ENCODE measurements at regions not wholly inside any gene's neighbourhood (a gene's known extent, or its start where the extent isn't known, plus 50 kb on each side); places are given as distances from the start of the nearest gene placed in this dataset.

DNA sequence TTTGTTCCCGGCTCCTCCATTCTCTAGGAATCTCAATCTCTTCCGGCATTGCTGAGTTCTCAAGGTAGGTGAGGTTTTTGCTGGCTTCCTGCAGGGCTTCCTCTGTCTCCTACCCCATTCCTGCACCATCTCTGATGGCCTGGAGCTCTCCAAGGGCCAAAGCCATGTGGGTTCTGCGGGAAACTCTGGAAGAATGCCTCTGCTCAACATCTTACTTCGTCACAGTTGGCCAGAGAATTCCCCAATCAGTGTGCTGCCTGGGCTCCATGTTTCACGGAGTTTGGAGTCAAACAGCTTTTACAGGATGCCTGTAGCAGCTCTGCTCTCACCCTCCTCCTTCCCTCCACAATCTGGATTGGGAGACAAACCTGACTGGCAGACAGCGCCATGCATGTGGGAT is 253.9 kb upstream of the HES1 start (continued):
- no peak for TF ChIP-seq ZNF274 (IDR thresholded peaks at IDR 0.05; ENCODE audit: low read depth, low read length)
- TF ChIP-seq CTCF (IDR thresholded peaks at IDR 0.05 in 2 of 3, conservative IDR thresholded peaks at IDR 0.05 in 1 of 3; ENCODE audit: borderline replicate concordance in 1 of 3, insufficient read depth in 1 of 3, low read depth in 2 of 3, low read length in 2 of 3) = no peak
- no peak for TF ChIP-seq EZH2 (IDR thresholded peaks at IDR 0.05)
- no peak for TF ChIP-seq EZH2phosphoT487 (IDR thresholded peaks at IDR 0.05; ENCODE audit: borderline replicate concordance)
- no peak for TF ChIP-seq ELF1 (IDR thresholded peaks at IDR 0.05; ENCODE audit: borderline replicate concordance, low read depth)
- no peak for TF ChIP-seq POLR2AphosphoS5 (IDR thresholded peaks at IDR 0.05; ENCODE audit: low read depth, low read length)
- TF ChIP-seq SIN3A (IDR thresholded peaks at IDR 0.05; ENCODE audit: low read depth) = no peak

DNA sequence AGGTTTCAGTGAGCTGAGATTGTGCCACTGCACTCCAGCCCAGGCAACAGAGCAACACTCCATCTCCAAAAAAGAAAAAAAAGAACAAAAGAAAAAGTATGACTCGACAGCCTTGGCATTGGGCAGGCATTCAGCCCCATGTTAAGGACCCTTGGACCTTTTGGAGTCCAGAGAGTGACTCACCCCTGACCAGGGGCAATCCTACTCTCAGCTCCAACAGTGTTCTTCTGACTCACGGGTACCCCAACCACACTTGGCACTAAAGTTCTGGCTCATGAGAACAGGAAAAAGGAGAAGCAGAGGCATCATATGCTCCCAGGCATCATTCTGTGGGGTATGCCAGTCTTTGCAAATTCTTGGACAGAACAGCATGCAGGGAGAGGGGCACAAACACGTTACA is 252.4 kb upstream of the HES1 start:
- intact Hi-C loops (cut with micrococcal nuclease) = no loop called here
- peak; percentile 25 for ATAC-seq
- H4K20me1 ChIP-seq (ENCODE audit: insufficient read depth) = no peaks in the 10 kb centered on the region
- no peaks in the 10 kb centered on the region for H3K79me2 ChIP-seq (ENCODE audit: insufficient read depth, low read length)
- ChIA-PET POLR2A (no interaction called here), CTCF (no interaction called here), RAD21 (ENCODE audit: low non-redundant PET in 1 of 2, low total read pairs in 2 of 2, uncharacterized antibody in 2 of 2, unreplicated experiment in 2 of 2) (interaction anchor here in 1 of 2 experiments (1.1 kb wide), 1 partner anchor 432 kb away, joined by 4 read pairs; no protein-coding TSS in a partner anchor)
- H3K4me1 ChIP-seq (ENCODE audit: control insufficient read depth in 1 of 2, insufficient read depth in 2 of 2, low read length in 2 of 2) = peaks cover 33 to 61% of the 10 kb centered on the region in 2 experiments
- H3K36me3 ChIP-seq (ENCODE audit: control insufficient read depth in 1 of 2, insufficient read depth in 2 of 2, low read length in 2 of 2) = no peaks in the 10 kb centered on the region
- H3K9ac ChIP-seq (ENCODE audit: low read length) = no peak overlapping the region
- TF ChIP-seq ZNF274 (IDR thresholded peaks at IDR 0.05; ENCODE audit: low read depth, low read length) = no peak
- TF ChIP-seq EGR1 (IDR thresholded peaks at IDR 0.05; ENCODE audit: low read depth) = no peak
- TF ChIP-seq ZFX (IDR thresholded peaks at IDR 0.05) = no peak
- no peak; the same call in 1 of the 2 replicates for TF ChIP-seq JUND (IDR thresholded peaks at IDR 0.05)
- TF ChIP-seq, protein P1, sequence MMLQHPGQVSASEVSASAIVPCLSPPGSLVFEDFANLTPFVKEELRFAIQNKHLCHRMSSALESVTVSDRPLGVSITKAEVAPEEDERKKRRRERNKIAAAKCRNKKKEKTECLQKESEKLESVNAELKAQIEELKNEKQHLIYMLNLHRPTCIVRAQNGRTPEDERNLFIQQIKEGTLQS (IDR thresholded peaks at IDR 0.05) = no peak
- TF ChIP-seq, protein P2, sequence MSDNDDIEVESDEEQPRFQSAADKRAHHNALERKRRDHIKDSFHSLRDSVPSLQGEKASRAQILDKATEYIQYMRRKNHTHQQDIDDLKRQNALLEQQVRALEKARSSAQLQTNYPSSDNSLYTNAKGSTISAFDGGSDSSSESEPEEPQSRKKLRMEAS (IDR thresholded peaks at IDR 0.05) = no peak
- no peak for TF ChIP-seq EZH2 (IDR thresholded peaks at IDR 0.05)
- TF ChIP-seq CBX3 (IDR thresholded peaks at IDR 0.05; ENCODE audit: low read depth) = no peak
- no peak for TF ChIP-seq YY1 (IDR thresholded peaks at IDR 0.05; ENCODE audit: extremely low read depth, insufficient replicate concordance, low read depth, low read length)
- TF ChIP-seq FOSL1 (IDR thresholded peaks at IDR 0.05; ENCODE audit: low read depth) = no peak
- TF ChIP-seq SRF (IDR thresholded peaks at IDR 0.05; ENCODE audit: low read depth) = no peak
- TF ChIP-seq, protein P3, sequence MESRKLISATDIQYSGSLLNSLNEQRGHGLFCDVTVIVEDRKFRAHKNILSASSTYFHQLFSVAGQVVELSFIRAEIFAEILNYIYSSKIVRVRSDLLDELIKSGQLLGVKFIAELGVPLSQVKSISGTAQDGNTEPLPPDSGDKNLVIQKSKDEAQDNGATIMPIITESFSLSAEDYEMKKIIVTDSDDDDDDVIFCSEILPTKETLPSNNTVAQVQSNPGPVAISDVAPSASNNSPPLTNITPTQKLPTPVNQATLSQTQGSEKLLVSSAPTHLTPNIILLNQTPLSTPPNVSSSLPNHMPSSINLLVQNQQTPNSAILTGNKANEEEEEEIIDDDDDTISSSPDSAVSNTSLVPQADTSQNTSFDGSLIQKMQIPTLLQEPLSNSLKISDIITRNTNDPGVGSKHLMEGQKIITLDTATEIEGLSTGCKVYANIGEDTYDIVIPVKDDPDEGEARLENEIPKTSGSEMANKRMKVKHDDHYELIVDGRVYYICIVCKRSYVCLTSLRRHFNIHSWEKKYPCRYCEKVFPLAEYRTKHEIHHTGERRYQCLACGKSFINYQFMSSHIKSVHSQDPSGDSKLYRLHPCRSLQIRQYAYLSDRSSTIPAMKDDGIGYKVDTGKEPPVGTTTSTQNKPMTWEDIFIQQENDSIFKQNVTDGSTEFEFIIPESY (IDR thresholded peaks at IDR 0.05; ENCODE audit: extremely low read depth, insufficient replicate concordance, low read length) = no peak
- TF ChIP-seq RAD21 (IDR thresholded peaks at IDR 0.05; ENCODE audit: low read depth) = no peak
- H3K4me3 ChIP-seq (replicated peaks in 1 of 2; ENCODE audit: low read depth in 1 of 2, low read length in 2 of 2) = peak overlapping the region in 1 of 2 experiments; percentile 33; a peak in 2 of 4 replicates
- H3K9me3 ChIP-seq (ENCODE audit: control insufficient read depth in 1 of 2, insufficient read depth in 1 of 2, low read depth in 1 of 2, low read length in 2 of 2) = no peaks in the 10 kb centered on the region
- no peaks in the 10 kb centered on the region for H3K9me2 ChIP-seq (ENCODE audit: insufficient read depth)
- no peak overlapping the region for H3K27ac ChIP-seq (ENCODE audit: low read depth, low read length)
- no peak overlapping the region for H2AFZ ChIP-seq (ENCODE audit: low read depth, low read length, poor library complexity, severe bottlenecking)
- no peaks in the 10 kb centered on the region for H3K27me3 ChIP-seq (ENCODE audit: insufficient read depth, low read length)
- BruUV-seq (replicated peaks) = no TSS peak
- DNase-seq (ENCODE audit: low read depth, low spot score) = no peak
- peak overlapping the region; percentile 77 for H3K4me2 ChIP-seq (ENCODE audit: low read length)
